ENCODE measurements at regions not wholly inside any gene's neighbourhood (a gene's known extent, or its start where the extent isn't known, plus 50 kb on each side); places are given as distances from the start of the nearest gene placed in this dataset.

DNA sequence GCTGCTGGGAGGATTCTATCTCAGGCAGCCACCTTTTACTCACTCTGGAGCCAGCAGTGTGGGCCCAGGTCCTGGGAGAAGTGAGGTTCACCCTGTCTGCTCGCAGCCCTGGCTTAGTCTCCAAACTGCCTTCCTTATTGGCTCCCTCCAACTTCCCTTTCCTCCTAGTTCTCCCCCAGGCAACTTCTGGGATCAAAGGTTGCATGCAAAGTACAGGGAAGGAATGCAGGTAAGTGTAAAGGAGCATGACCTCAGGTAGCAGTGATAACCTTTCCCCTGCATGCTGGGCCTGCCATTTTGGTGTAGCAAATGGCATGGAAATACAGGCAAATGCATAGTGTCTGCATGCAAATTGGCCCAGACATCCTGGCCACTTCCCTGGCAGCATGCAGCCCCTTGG, 53.8 kb upstream of the ARAP3 start:
- TF ChIP-seq, protein P1, sequence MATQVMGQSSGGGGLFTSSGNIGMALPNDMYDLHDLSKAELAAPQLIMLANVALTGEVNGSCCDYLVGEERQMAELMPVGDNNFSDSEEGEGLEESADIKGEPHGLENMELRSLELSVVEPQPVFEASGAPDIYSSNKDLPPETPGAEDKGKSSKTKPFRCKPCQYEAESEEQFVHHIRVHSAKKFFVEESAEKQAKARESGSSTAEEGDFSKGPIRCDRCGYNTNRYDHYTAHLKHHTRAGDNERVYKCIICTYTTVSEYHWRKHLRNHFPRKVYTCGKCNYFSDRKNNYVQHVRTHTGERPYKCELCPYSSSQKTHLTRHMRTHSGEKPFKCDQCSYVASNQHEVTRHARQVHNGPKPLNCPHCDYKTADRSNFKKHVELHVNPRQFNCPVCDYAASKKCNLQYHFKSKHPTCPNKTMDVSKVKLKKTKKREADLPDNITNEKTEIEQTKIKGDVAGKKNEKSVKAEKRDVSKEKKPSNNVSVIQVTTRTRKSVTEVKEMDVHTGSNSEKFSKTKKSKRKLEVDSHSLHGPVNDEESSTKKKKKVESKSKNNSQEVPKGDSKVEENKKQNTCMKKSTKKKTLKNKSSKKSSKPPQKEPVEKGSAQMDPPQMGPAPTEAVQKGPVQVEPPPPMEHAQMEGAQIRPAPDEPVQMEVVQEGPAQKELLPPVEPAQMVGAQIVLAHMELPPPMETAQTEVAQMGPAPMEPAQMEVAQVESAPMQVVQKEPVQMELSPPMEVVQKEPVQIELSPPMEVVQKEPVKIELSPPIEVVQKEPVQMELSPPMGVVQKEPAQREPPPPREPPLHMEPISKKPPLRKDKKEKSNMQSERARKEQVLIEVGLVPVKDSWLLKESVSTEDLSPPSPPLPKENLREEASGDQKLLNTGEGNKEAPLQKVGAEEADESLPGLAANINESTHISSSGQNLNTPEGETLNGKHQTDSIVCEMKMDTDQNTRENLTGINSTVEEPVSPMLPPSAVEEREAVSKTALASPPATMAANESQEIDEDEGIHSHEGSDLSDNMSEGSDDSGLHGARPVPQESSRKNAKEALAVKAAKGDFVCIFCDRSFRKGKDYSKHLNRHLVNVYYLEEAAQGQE (IDR thresholded peaks at IDR 0.05; ENCODE audit: low read depth) = no peak
- TF ChIP-seq CREB1 (IDR thresholded peaks at IDR 0.05; ENCODE audit: low read depth) = no peak
- TF ChIP-seq TEAD4 (IDR thresholded peaks at IDR 0.05) = no peak
- no peak for TF ChIP-seq YY1 (IDR thresholded peaks at IDR 0.05; ENCODE audit: low read depth)
- no peak for TF ChIP-seq EGR1 (IDR thresholded peaks at IDR 0.05)
- TF ChIP-seq ZBTB7A (IDR thresholded peaks at IDR 0.05; ENCODE audit: low read depth) = no peak
- TF ChIP-seq TAF1 (IDR thresholded peaks at IDR 0.05; ENCODE audit: low read depth) = no peak
- TF ChIP-seq RAD21 (IDR thresholded peaks at IDR 0.05; ENCODE audit: low read depth) = no peak
- TF ChIP-seq EP300 (IDR thresholded peaks at IDR 0.05; ENCODE audit: borderline replicate concordance) = no peak
- TF ChIP-seq, protein P2, sequence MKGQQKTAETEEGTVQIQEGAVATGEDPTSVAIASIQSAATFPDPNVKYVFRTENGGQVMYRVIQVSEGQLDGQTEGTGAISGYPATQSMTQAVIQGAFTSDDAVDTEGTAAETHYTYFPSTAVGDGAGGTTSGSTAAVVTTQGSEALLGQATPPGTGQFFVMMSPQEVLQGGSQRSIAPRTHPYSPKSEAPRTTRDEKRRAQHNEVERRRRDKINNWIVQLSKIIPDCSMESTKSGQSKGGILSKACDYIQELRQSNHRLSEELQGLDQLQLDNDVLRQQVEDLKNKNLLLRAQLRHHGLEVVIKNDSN (IDR thresholded peaks at IDR 0.05) = no peak
- TF ChIP-seq CEBPB (IDR thresholded peaks at IDR 0.05) = no peak
- TF ChIP-seq, protein P3, sequence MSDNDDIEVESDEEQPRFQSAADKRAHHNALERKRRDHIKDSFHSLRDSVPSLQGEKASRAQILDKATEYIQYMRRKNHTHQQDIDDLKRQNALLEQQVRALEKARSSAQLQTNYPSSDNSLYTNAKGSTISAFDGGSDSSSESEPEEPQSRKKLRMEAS (IDR thresholded peaks at IDR 0.05) = no peak
- no peak for TF ChIP-seq NFIC (IDR thresholded peaks at IDR 0.05)

DNA sequence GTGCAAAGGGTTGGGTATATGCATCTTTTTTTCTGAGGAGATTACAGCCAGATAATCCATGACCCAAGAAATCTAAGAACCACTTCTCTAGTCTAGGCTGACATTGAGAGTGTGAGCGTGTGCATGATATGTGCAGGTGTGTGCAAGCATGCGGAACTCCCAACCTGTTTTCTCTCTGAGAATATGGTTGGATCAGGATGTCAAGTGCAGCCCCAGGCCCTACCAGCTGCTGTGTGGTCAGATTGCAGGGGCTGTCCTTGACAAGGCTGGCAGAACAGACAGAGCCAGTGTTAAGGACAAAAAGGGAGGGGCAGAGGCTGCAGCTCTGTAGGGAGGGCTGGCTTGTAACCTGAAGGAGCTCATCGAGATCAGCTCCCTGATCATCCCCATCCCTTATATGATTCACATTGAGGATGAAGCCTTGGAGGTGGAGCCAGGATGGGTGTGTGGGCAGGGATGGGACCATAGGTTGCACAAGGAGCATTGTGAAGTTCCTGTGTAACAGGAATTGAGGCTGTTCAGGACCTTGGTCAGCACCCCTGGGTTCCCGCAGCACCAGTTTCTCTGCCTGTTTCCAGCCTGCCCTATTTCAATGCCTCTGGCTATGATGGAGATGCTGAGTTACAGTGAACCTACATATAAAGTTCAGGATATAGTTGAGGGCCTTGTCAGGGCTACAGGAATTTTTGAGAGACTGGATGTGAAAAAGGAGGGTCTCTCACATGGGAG, 52.6 kb upstream of the ARAP3 start:
- peak; percentile 9; the same call in 1 of the 2 replicates for TF ChIP-seq RAD21 (IDR thresholded peaks at IDR 0.05; ENCODE audit: low read depth)
- TF ChIP-seq CEBPB (IDR thresholded peaks at IDR 0.05) = no peak
- TF ChIP-seq, protein P3 (IDR thresholded peaks at IDR 0.05) = no peak
- TF ChIP-seq EP300 (IDR thresholded peaks at IDR 0.05; ENCODE audit: borderline replicate concordance) = no peak
- TF ChIP-seq NFIC (IDR thresholded peaks at IDR 0.05) = no peak
- TF ChIP-seq FOXM1 (IDR thresholded peaks at IDR 0.05; ENCODE audit: borderline replicate concordance, low read depth) = no peak
- TF ChIP-seq, protein P1 (IDR thresholded peaks at IDR 0.05; ENCODE audit: low read depth) = peak; percentile 97

DNA sequence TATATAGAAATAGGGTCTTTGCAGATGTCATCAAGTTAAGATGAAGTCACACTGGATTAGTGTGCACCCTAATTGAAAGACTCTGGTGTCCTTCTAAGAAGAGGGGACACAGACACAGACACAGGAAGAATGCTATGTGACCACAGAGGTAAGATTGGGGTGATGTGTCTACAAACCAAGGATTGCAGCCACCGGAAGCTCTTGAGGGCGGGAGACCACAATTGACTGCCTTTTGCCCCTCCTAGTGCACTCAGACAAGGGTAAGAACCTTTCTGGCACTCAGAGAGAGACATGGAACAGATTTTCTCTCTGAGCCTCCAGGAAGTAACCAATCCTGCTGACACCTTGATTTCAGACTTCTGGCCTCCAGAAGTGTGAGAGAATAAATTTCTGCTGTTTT, 51.2 kb upstream of the ARAP3 start:
- no peak for TF ChIP-seq CREB1 (IDR thresholded peaks at IDR 0.05; ENCODE audit: low read depth)
- no peak for TF ChIP-seq CEBPB (IDR thresholded peaks at IDR 0.05)
- TF ChIP-seq EGR1 (IDR thresholded peaks at IDR 0.05) = no peak
- no peak for TF ChIP-seq EP300 (IDR thresholded peaks at IDR 0.05; ENCODE audit: borderline replicate concordance)
- TF ChIP-seq, protein P2 (IDR thresholded peaks at IDR 0.05) = no peak
- TF ChIP-seq NFIC (IDR thresholded peaks at IDR 0.05) = no peak
- TF ChIP-seq, protein P3 (IDR thresholded peaks at IDR 0.05) = no peak
- no peak for TF ChIP-seq RAD21 (IDR thresholded peaks at IDR 0.05; ENCODE audit: low read depth)
- TF ChIP-seq TCF12 (IDR thresholded peaks at IDR 0.05; ENCODE audit: low read depth) = no peak

DNA sequence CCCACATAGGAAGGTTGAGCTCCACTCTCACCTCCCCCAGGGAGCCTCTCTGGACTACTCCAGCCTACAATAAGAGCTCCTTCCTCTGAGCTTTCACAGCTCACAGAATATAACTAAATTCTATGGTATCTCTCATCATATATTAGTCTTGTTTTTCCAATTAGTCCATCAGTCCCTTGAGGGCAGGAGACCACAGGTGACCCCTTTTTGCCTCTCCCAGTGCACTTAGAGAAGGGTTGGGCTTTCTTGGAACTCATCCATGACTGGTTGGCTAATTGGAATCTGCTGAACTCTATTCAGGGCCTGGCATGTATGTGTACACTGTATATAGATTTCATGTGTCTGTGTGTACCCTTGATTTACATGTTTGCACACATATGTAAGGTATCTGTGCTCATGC, 50.4 kb upstream of the ARAP3 start:
- TF ChIP-seq TAF1 (IDR thresholded peaks at IDR 0.05; ENCODE audit: low read depth) (no peak), ZBTB7A (IDR thresholded peaks at IDR 0.05; ENCODE audit: low read depth) (no peak), EP300 (IDR thresholded peaks at IDR 0.05; ENCODE audit: borderline replicate concordance) (no peak), RAD21 (IDR thresholded peaks at IDR 0.05; ENCODE audit: low read depth) (no peak), TCF12 (IDR thresholded peaks at IDR 0.05; ENCODE audit: low read depth) (no peak), NFIC (IDR thresholded peaks at IDR 0.05) (no peak), TEAD4 (IDR thresholded peaks at IDR 0.05) (no peak), FOXM1 (IDR thresholded peaks at IDR 0.05; ENCODE audit: borderline replicate concordance, low read depth) (no peak), CREB1 (IDR thresholded peaks at IDR 0.05; ENCODE audit: low read depth) (no peak), CEBPB (IDR thresholded peaks at IDR 0.05) (no peak), YY1 (IDR thresholded peaks at IDR 0.05; ENCODE audit: low read depth) (no peak), EGR1 (IDR thresholded peaks at IDR 0.05) (no peak)
- TF ChIP-seq, protein P2 (IDR thresholded peaks at IDR 0.05) = no peak
- TF ChIP-seq, protein P3 (IDR thresholded peaks at IDR 0.05) = no peak
- TF ChIP-seq, protein P1 (IDR thresholded peaks at IDR 0.05; ENCODE audit: low read depth) = no peak

Measured in Ishikawa (cell line).